HG02870 (cell line): ENCODE measurements at regions not wholly inside any gene's neighbourhood (a gene's known extent, or its start where the extent isn't known, plus 50 kb on each side); places are given as distances from the start of the nearest gene placed in this dataset.

Source experiments
- ATAC-seq: cut with Tn5 transposase; IDR thresholded peaks from one replicate; pipeline ENCODE4 v1.9.1; 2021; ENCODE audit warnings: mild to moderate bottlenecking, moderate library complexity; ENCODE audit not compliant: unreplicated experiment

- ATAC-seq = no peak
These were observed 63.4 kb upstream of the PPP2R5A start for GRCh38 chr1:212221801-212222200.

GRCh38 chr1:212224102-212224501 lies 61.1 kb upstream of the PPP2R5A start:
- ATAC-seq = no peak

- no peak for ATAC-seq
These were observed 59.8 kb upstream of the PPP2R5A start for GRCh38 chr1:212225416-212225815.

GRCh38 chr1:212225871-212226302 lies 59.3 kb upstream of the PPP2R5A start:
- ATAC-seq = no peak

- ATAC-seq = no peak
These were observed 58.7 kb upstream of the PPP2R5A start for GRCh38 chr1:212226467-212226866.

GRCh38 chr1:212228076-212228475 lies 57.1 kb upstream of the PPP2R5A start:
- ATAC-seq = no peak

- ATAC-seq = no peak
These were observed 56.6 kb upstream of the PPP2R5A start for GRCh38 chr1:212228591-212229119.

- ATAC-seq = no peak
These were observed 55.6 kb upstream of the PPP2R5A start for GRCh38 chr1:212229654-212230053.

GRCh38 chr1:212230329-212230728 lies 54.9 kb upstream of the PPP2R5A start:
- no peak for ATAC-seq

- ATAC-seq = no peak
These were observed 53.8 kb upstream of the PPP2R5A start for GRCh38 chr1:212231372-212231771.

GRCh38 chr1:212232090-212232489 lies 53.1 kb upstream of the PPP2R5A start:
- no peak for ATAC-seq

- ATAC-seq = no peak
These were observed 51.9 kb upstream of the PPP2R5A start for GRCh38 chr1:212233321-212233720.

GRCh38 chr1:212234431-212235395 lies 50.5 kb upstream of the PPP2R5A start:
- ATAC-seq = peak; percentile 81
